CD4-positive, CD25-positive, alpha-beta regulatory T cell (primary cell): ENCODE measurements at regions not wholly inside any gene's neighbourhood (a gene's known extent, or its start where the extent isn't known, plus 50 kb on each side); places are given as distances from the start of the nearest gene placed in this dataset.

Source experiments
- ATAC-seq, 2 donors: fragments of 150-1000 bp; cut with Tn5 transposase; one replicate each; pipeline ENCODE4 v1.10.0; 2021; ENCODE audit warnings: low read depth in 2 of 2, moderate number of reproducible peaks in 2 of 2, moderate library complexity in 1 of 2
- DNase-seq, 3 donors: peaks; one replicate each; pipeline versions ENCODE4 v3.0.0 to v3.0.0-alpha.2; 2012 to 2022; ENCODE audit warnings: mixed read lengths in 1 of 3
- H3K27ac ChIP-seq: one replicate; pipeline ENCODE4 v1.7.0; 2013; ENCODE audit warnings: mild to moderate bottlenecking, low read length; ENCODE audit not compliant: insufficient read depth, poor library complexity, severe bottlenecking
- H3K27me3 ChIP-seq: one replicate; pipeline ENCODE4 v1.7.0; 2013; ENCODE audit warnings: low read length; ENCODE audit not compliant: control insufficient read depth, insufficient read depth
- H3K36me3 ChIP-seq: one replicate; pipeline ENCODE4 v1.7.0; 2013; ENCODE audit warnings: mild to moderate bottlenecking, low read length, moderate library complexity; ENCODE audit not compliant: control insufficient read depth, insufficient read depth
- H3K4me1 ChIP-seq: 2 replicates; pipeline ENCODE4 v1.7.0; 2013; ENCODE audit warnings: mild to moderate bottlenecking, low read length; ENCODE audit not compliant: insufficient read depth, control insufficient read depth, poor library complexity, severe bottlenecking
- H3K4me3 ChIP-seq: one replicate; pipeline ENCODE4 v1.7.0; 2013; ENCODE audit warnings: low read depth, mild to moderate bottlenecking, low read length, moderate library complexity
- H3K9me3 ChIP-seq, 2 experiments: 1 replicate in 1 of 2; 2 replicates in 1 of 2; pipeline ENCODE4 v1.7.0; 2013; ENCODE audit warnings: low read length in 2 of 2, mild to moderate bottlenecking in 1 of 2, moderate library complexity in 1 of 2; ENCODE audit not compliant: control insufficient read depth in 2 of 2
- H3K27ac Mint-ChIP-seq, 3 donors: one replicate each; pipeline ENCODE4 v1.8.0; 2020 to 2022; ENCODE audit warnings: mild to moderate bottlenecking in 3 of 3, mixed read lengths in 3 of 3, moderate library complexity in 2 of 3
- H3K27me3 Mint-ChIP-seq: one replicate; pipeline ENCODE4 v1.8.0; 2022; ENCODE audit warnings: mild to moderate bottlenecking, mixed read lengths
- H3K36me3 Mint-ChIP-seq: one replicate; pipeline ENCODE4 v1.8.0; 2020; ENCODE audit warnings: mixed read lengths
- H3K4me1 Mint-ChIP-seq, 4 donors: one replicate each; pipeline ENCODE4 v1.8.0; 2020 to 2022; ENCODE audit warnings: mixed read lengths in 4 of 4, mild to moderate bottlenecking in 1 of 4
- H3K4me3 Mint-ChIP-seq, 4 donors: one replicate each; pipeline ENCODE4 v1.8.0; 2020 to 2022; ENCODE audit warnings: mild to moderate bottlenecking in 4 of 4, mixed read lengths in 4 of 4, moderate library complexity in 3 of 4
- H3K9me3 Mint-ChIP-seq, 7 donors: one replicate each; pipeline ENCODE4 v1.8.0; 2020 to 2022; ENCODE audit warnings: mixed read lengths in 7 of 7, mild to moderate bottlenecking in 3 of 7, moderate library complexity in 2 of 7

DNA sequence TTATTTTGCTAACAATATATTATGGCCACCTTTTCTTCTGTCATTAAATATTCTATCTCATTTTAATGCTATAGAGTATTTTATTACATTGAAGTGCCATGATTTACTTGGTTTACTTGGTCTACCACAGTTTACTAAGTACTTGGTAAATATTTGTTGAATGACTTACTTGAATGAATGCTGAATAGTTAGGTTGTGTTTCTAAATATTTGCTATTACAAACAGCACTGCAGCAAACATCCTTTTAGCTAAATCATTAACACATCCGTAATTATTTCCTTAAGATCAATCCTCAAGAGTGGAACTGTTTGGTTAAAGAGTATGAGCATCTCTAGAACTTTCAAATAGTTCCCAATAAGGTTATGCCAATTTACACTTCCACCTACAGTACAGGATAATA, 318.7 kb downstream of the MYCN start:
- H3K9me3 Mint-ChIP-seq = peaks cover 0 to 3% (median 0%) of the 10 kb centered on the region in 7 donors

DNA sequence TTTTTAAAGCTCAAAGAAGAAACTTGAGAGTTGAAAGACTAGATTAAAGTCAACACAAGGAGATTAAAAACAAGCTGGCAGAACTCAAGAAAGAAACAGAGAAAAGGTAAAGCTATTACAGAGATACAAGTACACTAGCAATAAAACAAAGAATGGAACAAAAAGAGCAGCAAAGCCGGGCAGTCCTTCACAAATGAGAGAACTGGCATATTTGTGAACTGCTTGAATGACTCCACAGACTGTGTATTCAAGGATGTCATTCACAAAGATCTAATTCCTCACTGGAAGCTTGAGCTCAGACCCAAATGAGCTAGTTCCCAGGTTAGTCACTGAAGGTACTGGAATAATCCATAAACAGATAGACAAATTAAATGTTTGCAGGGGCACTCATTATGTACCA, 318.0 kb downstream of the MYCN start:
- Mint-ChIP-seq H3K27ac (peak overlapping the region in 1 of 3 donors; percentile 61), H3K27me3 (peaks cover 4% of the 10 kb centered on the region), H3K4me3 (no peak overlapping the region), H3K36me3 (no peaks in the 10 kb centered on the region), H3K9me3 (peaks cover 0 to 3% (median 0%) of the 10 kb centered on the region in 7 donors), H3K4me1 (peaks cover 0 to 12% (median 0%) of the 10 kb centered on the region in 4 donors)
- H3K9me3 ChIP-seq = no peaks in the 10 kb centered on the region
- DNase-seq (no peak), ATAC-seq (no peak)
- no peaks in the 10 kb centered on the region for H3K4me1 ChIP-seq
- H3K27ac ChIP-seq = no peak overlapping the region
- H3K27me3 ChIP-seq = no peaks in the 10 kb centered on the region
- no peak overlapping the region for H3K4me3 ChIP-seq
- no peaks in the 10 kb centered on the region for H3K36me3 ChIP-seq

More for the DNA sequence above, 318.7 kb downstream of the MYCN start:
- Histone ChIP-seq H3K9me3 (no peaks in the 10 kb centered on the region), H3K4me3 (no peak overlapping the region), H3K36me3 (no peaks in the 10 kb centered on the region), H3K27ac (no peak overlapping the region), H3K4me1 (no peaks in the 10 kb centered on the region), H3K27me3 (no peaks in the 10 kb centered on the region)
- H3K4me1 Mint-ChIP-seq = peaks cover 0 to 12% (median 0%) of the 10 kb centered on the region in 4 donors
- no peaks in the 10 kb centered on the region for H3K27me3 Mint-ChIP-seq
- ATAC-seq (no peak), DNase-seq (no peak)
- H3K27ac Mint-ChIP-seq = no peak overlapping the region
- no peaks in the 10 kb centered on the region for H3K36me3 Mint-ChIP-seq
- no peak overlapping the region for H3K4me3 Mint-ChIP-seq

DNA sequence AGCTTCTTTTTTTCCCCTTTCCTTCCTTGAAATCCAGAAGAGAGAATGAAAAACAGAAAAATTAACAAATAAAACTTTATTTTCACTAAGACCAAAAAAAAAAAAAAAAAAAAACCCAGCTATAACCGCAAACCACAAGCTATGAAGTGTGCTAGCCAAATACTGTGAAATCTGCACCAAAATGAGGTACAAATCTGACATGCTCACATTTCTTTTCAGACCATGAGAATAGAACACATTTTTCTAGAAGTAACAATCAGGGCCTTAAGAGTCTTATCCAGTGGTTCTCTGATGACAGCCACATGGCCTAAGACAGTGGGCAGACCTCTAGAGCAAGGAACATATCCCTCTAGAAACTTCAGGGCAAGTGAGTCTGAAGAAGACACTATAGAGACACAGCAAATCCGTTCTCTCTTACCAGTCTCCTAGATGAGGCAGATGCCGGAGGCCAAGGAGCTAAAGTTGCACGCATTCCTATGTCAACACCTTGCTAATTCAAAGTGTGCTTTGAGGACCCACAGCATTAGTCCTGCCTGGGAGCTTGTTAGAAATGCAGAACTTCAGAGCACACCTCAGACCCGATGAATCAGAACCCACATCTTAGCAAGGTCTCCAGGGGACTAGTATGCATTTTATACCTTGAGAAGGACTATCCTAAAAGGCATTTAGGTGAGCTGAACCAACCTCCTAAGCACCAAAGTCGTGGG, 317.1 kb downstream of the MYCN start:
- H3K36me3 Mint-ChIP-seq = no peaks in the 10 kb centered on the region
- H3K4me3 ChIP-seq = no peak overlapping the region
- H3K4me3 Mint-ChIP-seq = no peak overlapping the region
- H3K36me3 ChIP-seq = no peaks in the 10 kb centered on the region
- peaks cover 0 to 3% (median 0%) of the 10 kb centered on the region in 7 donors for H3K9me3 Mint-ChIP-seq
- peaks cover 5% of the 10 kb centered on the region for H3K27me3 Mint-ChIP-seq
- H3K9me3 ChIP-seq = no peaks in the 10 kb centered on the region
- peaks cover 0 to 12% (median 0%) of the 10 kb centered on the region in 4 donors for H3K4me1 Mint-ChIP-seq
- H3K27ac ChIP-seq = no peak overlapping the region
- H3K27me3 ChIP-seq = no peaks in the 10 kb centered on the region
- peak overlapping the region in 1 of 3 donors; percentile 63 for H3K27ac Mint-ChIP-seq
- H3K4me1 ChIP-seq = no peaks in the 10 kb centered on the region
- DNase-seq (peak in 1 of 3 donors; percentile 29), ATAC-seq (no peak)

DNA sequence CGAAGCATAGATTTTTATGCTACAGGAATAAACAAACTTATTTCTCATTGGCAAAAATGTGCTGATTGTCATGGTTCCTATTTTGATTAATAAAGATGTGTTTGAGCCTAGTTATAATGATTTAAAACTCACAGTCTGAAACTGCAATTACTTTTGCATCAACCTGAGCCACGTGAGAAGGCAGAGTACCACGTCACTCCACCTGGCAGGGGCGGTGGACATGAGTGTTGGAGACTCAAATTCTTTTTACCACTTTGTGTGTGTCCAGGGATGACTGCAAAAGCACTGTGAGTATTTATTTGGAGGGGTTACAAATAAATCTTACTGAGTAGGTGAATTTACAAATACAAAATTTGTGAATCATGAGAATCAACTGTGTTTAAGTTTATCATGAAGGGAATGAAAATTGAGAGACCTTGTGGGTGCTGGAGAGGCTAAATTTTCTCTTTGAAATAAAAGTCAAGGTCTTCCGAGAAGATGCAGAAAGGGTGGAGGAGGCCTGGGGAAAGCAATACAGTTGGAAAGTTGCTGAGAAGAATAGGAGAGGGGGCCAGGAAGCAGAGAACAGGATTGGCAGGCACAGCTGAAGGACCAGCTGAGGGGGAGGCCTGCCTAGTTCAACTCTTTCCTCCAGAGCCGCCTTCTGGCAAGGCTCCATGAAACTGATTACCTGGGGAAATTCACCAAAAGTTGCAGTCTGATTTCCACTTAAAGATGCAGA, 316.4 kb downstream of the MYCN start:
- Mint-ChIP-seq H3K27ac (peak overlapping the region in 1 of 3 donors; percentile 63), H3K9me3 (peaks cover 0 to 3% (median 0%) of the 10 kb centered on the region in 7 donors), H3K4me1 (peaks cover 0 to 12% (median 0%) of the 10 kb centered on the region in 4 donors), H3K36me3 (no peaks in the 10 kb centered on the region), H3K27me3 (peaks cover 5% of the 10 kb centered on the region), H3K4me3 (no peak overlapping the region)
- no peaks in the 10 kb centered on the region for H3K4me1 ChIP-seq
- no peak overlapping the region for H3K4me3 ChIP-seq
- no peak for DNase-seq
- no peaks in the 10 kb centered on the region for H3K9me3 ChIP-seq
- H3K36me3 ChIP-seq = no peaks in the 10 kb centered on the region
- no peak for ATAC-seq
- no peaks in the 10 kb centered on the region for H3K27me3 ChIP-seq
- no peak overlapping the region for H3K27ac ChIP-seq

DNA sequence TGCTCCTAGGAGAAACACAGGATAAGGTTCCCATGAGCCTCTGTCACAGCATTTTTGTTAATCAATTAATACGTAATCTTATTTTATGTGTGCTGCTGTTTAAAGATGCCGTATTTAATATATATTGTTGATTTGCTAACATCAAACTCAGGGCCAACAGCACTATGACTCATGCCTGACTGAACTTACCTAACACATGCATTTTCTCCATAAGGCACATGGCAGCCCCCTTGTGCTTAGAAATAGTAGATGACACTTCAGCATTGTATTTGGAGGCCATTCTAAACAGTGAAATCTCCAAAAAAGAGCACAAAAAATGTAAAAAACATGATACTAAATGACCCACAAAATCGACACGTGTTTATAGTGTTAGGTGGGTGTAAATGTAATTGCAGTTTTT, 314.8 kb downstream of the MYCN start:
- H3K27ac Mint-ChIP-seq = no peak overlapping the region
- H3K4me3 Mint-ChIP-seq = no peak overlapping the region
- Histone ChIP-seq H3K36me3 (no peaks in the 10 kb centered on the region), H3K9me3 (no peaks in the 10 kb centered on the region), H3K27ac (no peak overlapping the region), H3K4me1 (no peaks in the 10 kb centered on the region), H3K27me3 (no peaks in the 10 kb centered on the region), H3K4me3 (no peak overlapping the region)
- H3K36me3 Mint-ChIP-seq = no peaks in the 10 kb centered on the region
- no peak for DNase-seq
- peaks cover 0 to 3% (median 0%) of the 10 kb centered on the region in 7 donors for H3K9me3 Mint-ChIP-seq
- ATAC-seq = no peak
- H3K4me1 Mint-ChIP-seq = peaks cover 0 to 12% (median 0%) of the 10 kb centered on the region in 4 donors
- peaks cover 5% of the 10 kb centered on the region for H3K27me3 Mint-ChIP-seq

DNA sequence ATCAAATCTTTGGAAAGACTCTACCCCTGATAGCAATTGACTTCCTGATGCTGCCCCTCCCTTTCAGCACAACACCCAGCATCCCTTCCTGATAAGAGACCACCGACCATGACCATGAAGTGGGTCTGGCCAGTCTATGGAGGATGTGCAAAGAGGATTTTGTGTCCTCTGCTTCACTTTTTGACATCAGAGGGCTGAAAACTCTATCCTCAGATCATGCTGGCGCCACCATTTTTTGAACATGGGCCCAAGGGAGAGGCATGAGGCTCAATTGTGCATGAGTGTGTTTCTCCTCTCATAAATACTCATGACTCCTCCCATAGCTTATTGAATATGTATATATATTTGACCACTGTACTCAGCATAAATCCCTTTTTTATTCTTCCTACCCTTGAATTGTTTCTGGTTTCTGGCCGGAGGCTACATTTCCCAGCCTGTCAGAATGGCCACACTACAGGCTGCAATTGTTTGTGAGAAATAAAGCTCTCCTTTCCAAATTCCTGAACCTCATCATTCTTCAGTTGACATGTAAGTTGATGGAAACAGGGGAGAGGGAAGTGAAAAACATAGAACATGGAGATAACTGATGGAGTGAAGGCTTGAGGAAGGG, 314.1 kb downstream of the MYCN start:
- no peak overlapping the region for H3K4me3 Mint-ChIP-seq

DNA sequence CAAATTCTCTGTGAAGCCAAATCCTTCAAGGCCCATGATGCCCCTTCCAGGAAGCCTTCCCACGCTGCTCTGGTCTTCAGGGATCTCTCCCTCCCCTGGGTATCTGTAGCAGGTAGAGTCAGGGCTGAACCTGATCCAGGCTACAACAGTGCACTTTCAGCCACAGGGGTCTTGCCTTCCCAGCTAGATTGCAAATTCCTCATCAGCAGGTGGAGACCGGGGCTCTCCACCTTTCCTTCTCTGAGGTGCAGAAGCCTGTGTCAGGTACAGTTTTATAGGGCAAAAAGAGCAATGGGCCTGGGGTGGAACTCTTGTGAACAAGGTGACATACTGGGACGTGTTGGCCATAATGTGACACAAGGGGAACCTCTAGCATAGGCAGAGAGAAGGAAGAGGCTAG, 312.9 kb downstream of the MYCN start:
- H3K4me1 Mint-ChIP-seq = peaks cover 0 to 12% (median 0%) of the 10 kb centered on the region in 4 donors
- H3K27me3 ChIP-seq = no peaks in the 10 kb centered on the region
- no peak overlapping the region for H3K4me3 Mint-ChIP-seq
- no peak overlapping the region for H3K27ac Mint-ChIP-seq
- H3K27ac ChIP-seq = no peak overlapping the region
- H3K9me3 Mint-ChIP-seq = peaks cover 0 to 3% (median 0%) of the 10 kb centered on the region in 7 donors
- H3K36me3 Mint-ChIP-seq = no peaks in the 10 kb centered on the region
- H3K4me1 ChIP-seq = no peaks in the 10 kb centered on the region
- DNase-seq (no peak), ATAC-seq (no peak)
- no peaks in the 10 kb centered on the region for H3K9me3 ChIP-seq
- peaks cover 5% of the 10 kb centered on the region for H3K27me3 Mint-ChIP-seq
- no peak overlapping the region for H3K4me3 ChIP-seq
- no peaks in the 10 kb centered on the region for H3K36me3 ChIP-seq

More for the DNA sequence above, 314.1 kb downstream of the MYCN start:
- H3K9me3 Mint-ChIP-seq = peaks cover 0 to 3% (median 0%) of the 10 kb centered on the region in 7 donors
- H3K4me3 ChIP-seq = no peak overlapping the region
- no peaks in the 10 kb centered on the region for H3K4me1 ChIP-seq
- peaks cover 5% of the 10 kb centered on the region for H3K27me3 Mint-ChIP-seq
- DNase-seq (no peak), ATAC-seq (no peak)
- H3K27me3 ChIP-seq = no peaks in the 10 kb centered on the region
- H3K36me3 ChIP-seq = no peaks in the 10 kb centered on the region
- no peak overlapping the region for H3K27ac ChIP-seq
- H3K27ac Mint-ChIP-seq = no peak overlapping the region
- H3K4me1 Mint-ChIP-seq = peaks cover 0 to 12% (median 0%) of the 10 kb centered on the region in 4 donors
- no peaks in the 10 kb centered on the region for H3K36me3 Mint-ChIP-seq
- H3K9me3 ChIP-seq = no peaks in the 10 kb centered on the region
